SJCRH30 (cell line): ENCODE measurements at regions not wholly inside any gene's neighbourhood (a gene's known extent, or its start where the extent isn't known, plus 50 kb on each side); places are given as distances from the start of the nearest gene placed in this dataset.
A peak's percentile ranks its signal among the peaks of the same experiment; 100 is the strongest.

Experiments used
- DNase-seq, 2 experiments: peaks; one replicate each; pipeline ENCODE4 v3.0.0-alpha.2; 2015 to 2020
- H3K27ac ChIP-seq: fragments of 250-450 bp; sonication (Bioruptor Pico); 2 replicates; pipeline ENCODE4 v1.5.1; 2020; ENCODE audit warnings: mild to moderate bottlenecking, moderate library complexity
- H3K27me3 ChIP-seq: fragments of 250-450 bp; sonication (Bioruptor Pico); 2 replicates; pipeline ENCODE4 v1.5.1; 2020; ENCODE audit warnings: mild to moderate bottlenecking, moderate library complexity
- H3K36me3 ChIP-seq: fragments of 250-450 bp; sonication (Bioruptor Pico); 2 replicates; pipeline ENCODE4 v1.5.1; 2020; ENCODE audit warnings: mild to moderate bottlenecking, moderate library complexity
- H3K4me1 ChIP-seq: fragments of 250-450 bp; sonication (Bioruptor Pico); 2 replicates; pipeline ENCODE4 v1.5.1; 2020; ENCODE audit warnings: mild to moderate bottlenecking, moderate library complexity
- H3K4me3 ChIP-seq: fragments of 250-450 bp; sonication (Bioruptor Pico); 2 replicates; pipeline ENCODE4 v1.5.1; 2020; ENCODE audit warnings: mild to moderate bottlenecking, moderate library complexity
- H3K9me3 ChIP-seq: fragments of 250-450 bp; sonication (Bioruptor Pico); replicated peaks from 2 replicates; pipeline ENCODE4 v1.5.1; 2020; ENCODE audit warnings: mild to moderate bottlenecking, moderate library complexity

DNA sequence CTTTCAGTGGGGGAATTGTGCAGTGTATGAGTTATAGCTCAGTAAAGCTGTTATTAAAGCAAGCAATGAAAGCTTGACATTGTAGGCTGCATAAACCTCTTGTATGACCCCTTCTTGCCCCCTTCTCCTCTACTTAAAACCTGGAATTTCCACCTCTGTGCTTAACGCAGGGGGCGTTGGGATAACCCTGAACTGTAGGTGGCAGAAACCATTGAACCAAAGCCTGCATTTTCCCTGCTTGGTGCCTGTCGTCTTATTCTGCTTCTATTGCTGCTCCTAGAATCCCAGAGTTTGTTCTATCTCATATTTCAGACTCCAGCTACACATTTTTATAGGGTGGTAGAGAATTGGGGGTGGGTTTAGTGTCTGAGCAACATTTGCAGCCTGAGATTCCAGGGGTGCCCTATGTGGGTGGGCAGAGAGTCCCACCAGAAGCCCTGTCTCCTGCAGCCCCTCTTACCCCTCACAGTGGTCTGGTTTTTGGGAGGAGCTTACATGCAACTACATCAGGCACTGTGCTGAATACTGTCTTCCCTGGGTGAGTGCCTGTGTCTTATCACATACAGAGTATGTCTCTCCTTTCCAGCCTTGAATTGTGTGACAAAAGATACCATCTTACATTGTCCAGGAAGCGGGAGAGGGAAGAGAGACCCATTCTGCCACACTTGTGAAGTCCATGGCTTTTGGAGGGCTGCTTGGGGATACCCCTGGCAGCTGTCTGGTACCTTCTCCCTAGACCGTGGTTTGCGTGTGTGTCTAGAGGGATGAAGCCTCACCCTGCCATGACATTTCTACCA is 407.7 kb upstream of the EEF2KMT start:
- H3K4me3 ChIP-seq, result no peak overlapping the region
- H3K36me3 ChIP-seq, result no peaks in the 10 kb centered on the region
- H3K27ac ChIP-seq, result no peak overlapping the region
- H3K27me3 ChIP-seq, result no peaks in the 10 kb centered on the region
- H3K4me1 ChIP-seq, result no peaks in the 10 kb centered on the region
- no peaks in the 10 kb centered on the region for H3K9me3 ChIP-seq
- no peak for DNase-seq

- no peak overlapping the region for H3K4me3 ChIP-seq
- H3K36me3 ChIP-seq, result no peaks in the 10 kb centered on the region
- no peaks in the 10 kb centered on the region for H3K27me3 ChIP-seq
- H3K27ac ChIP-seq, result no peak overlapping the region
- no peak for DNase-seq
- H3K9me3 ChIP-seq, result no peaks in the 10 kb centered on the region
- H3K4me1 ChIP-seq, result no peaks in the 10 kb centered on the region
These were observed 406.6 kb upstream of the EEF2KMT start for GRCh38 chr16:5504064-5504781.

DNA sequence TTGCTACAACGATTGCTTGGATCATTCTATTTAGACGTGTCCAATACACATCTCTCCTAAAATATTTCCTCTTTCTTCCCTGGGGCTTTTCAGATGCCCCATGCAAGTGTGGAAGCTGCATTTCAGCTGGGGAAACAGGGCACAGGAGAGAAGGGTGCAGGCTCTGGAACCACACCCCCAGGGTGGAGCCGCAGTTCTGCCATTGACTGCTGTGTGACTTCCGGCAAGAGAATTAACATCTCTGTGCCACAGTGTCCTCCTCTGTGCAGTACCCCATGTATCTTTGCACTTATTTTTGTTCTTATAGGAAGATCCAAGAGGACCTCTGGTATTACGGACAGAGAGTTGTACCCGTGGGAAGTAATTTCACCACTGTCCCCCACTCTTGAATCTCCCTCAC is 405.3 kb upstream of the EEF2KMT start:
- no peak overlapping the region for H3K27ac ChIP-seq
- H3K9me3 ChIP-seq, result no peaks in the 10 kb centered on the region
- H3K4me3 ChIP-seq, result no peak overlapping the region
- no peaks in the 10 kb centered on the region for H3K27me3 ChIP-seq
- no peak for DNase-seq
- no peaks in the 10 kb centered on the region for H3K4me1 ChIP-seq
- H3K36me3 ChIP-seq, result no peaks in the 10 kb centered on the region

GRCh38 chr16:5502467-5502869 is 404.9 kb upstream of the EEF2KMT start:
- H3K27me3 ChIP-seq, result no peaks in the 10 kb centered on the region
- H3K36me3 ChIP-seq, result no peaks in the 10 kb centered on the region
- peak in 1 of 2 experiments; percentile 31 for DNase-seq
- H3K4me1 ChIP-seq, result no peaks in the 10 kb centered on the region
- no peak overlapping the region for H3K4me3 ChIP-seq
- H3K27ac ChIP-seq, result no peak overlapping the region
- no peaks in the 10 kb centered on the region for H3K9me3 ChIP-seq

DNA sequence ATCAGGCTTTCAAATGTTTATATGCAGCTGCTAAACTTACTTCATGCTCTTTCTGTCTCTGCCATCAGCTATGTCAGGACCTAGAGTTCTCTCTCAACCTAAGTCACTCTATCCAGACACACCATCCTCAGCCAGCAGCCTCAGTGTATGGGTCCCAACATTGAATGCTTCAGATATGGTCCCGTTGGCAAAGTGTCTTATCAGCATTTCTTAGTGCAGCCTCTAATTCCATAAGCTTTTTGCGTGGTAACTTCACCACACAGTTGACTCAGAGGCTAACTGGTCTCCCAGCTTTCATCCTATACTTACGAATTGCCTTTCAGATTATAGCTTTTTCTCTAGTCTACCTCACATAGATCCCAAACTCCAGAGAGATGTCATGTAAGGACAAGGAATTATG is 402.9 kb upstream of the EEF2KMT start:
- no peaks in the 10 kb centered on the region for H3K27me3 ChIP-seq
- no peaks in the 10 kb centered on the region for H3K4me1 ChIP-seq
- H3K4me3 ChIP-seq, result no peak overlapping the region
- H3K27ac ChIP-seq, result no peak overlapping the region
- no peaks in the 10 kb centered on the region for H3K9me3 ChIP-seq
- H3K36me3 ChIP-seq, result no peaks in the 10 kb centered on the region
- DNase-seq, result no peak

DNA sequence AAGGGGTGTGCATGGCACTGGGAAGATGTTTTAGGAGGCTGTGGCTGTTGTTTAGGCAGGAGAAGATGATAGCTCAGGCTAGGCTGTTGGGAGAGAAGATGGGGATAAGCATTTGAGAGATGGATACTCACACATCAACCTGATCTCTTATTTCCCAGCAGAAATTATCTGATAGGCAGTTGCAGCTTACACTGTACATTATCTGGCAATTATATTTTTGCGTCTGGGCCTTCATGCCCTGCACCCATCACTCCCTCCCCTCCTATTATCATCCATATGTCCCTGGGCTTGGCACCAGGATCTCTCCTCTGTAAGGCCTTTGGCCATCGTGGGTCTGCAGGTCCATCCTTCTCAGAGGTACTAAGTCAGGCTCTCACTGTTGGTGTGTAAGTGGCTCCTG is 401.0 kb upstream of the EEF2KMT start:
- H3K9me3 ChIP-seq, result no peaks in the 10 kb centered on the region
- H3K27me3 ChIP-seq, result no peaks in the 10 kb centered on the region
- DNase-seq, result no peak
- H3K36me3 ChIP-seq, result no peaks in the 10 kb centered on the region
- H3K27ac ChIP-seq, result no peak overlapping the region
- no peaks in the 10 kb centered on the region for H3K4me1 ChIP-seq
- no peak overlapping the region for H3K4me3 ChIP-seq

- Histone ChIP-seq H3K4me1 (no peaks in the 10 kb centered on the region), H3K4me3 (no peak overlapping the region), H3K27me3 (no peaks in the 10 kb centered on the region), H3K27ac (no peak overlapping the region), H3K36me3 (no peaks in the 10 kb centered on the region), H3K9me3 (no peaks in the 10 kb centered on the region)
- no peak for DNase-seq
These were observed 398.4 kb upstream of the EEF2KMT start for GRCh38 chr16:5496013-5496412.

- Histone ChIP-seq H3K27me3 (no peaks in the 10 kb centered on the region), H3K27ac (no peak overlapping the region), H3K4me1 (no peaks in the 10 kb centered on the region), H3K36me3 (no peaks in the 10 kb centered on the region), H3K9me3 (no peaks in the 10 kb centered on the region), H3K4me3 (no peak overlapping the region)
- DNase-seq, result peak; percentile 45 to 62
These were observed 392.9 kb upstream of the EEF2KMT start for GRCh38 chr16:5490499-5490898.

GRCh38 chr16:5488581-5488980 is 391.0 kb upstream of the EEF2KMT start:
- Histone ChIP-seq H3K27ac (no peak overlapping the region), H3K9me3 (no peaks in the 10 kb centered on the region), H3K36me3 (no peaks in the 10 kb centered on the region), H3K4me3 (no peak overlapping the region), H3K4me1 (no peaks in the 10 kb centered on the region), H3K27me3 (no peaks in the 10 kb centered on the region)
- no peak for DNase-seq

DNA sequence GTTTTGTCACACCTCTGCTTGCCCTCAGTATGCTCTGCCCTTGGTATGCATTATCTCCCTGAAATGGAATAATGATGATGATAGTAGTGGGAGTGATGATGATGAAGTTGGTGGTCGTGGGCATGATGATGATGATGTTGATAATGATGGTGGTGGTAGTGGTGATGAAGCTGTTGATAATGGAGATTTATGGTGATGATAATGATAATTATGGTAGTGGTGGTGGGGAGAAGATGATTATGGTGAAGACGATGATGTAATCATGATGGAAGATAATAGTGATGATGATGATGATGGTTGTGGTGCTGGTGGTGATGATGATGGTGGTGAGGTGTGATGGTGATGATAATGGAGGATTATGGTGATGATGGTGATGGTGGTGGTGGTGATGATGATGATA is 390.1 kb upstream of the EEF2KMT start:
- no peaks in the 10 kb centered on the region for H3K9me3 ChIP-seq
- H3K27ac ChIP-seq, result no peak overlapping the region
- no peak for DNase-seq
- no peak overlapping the region for H3K4me3 ChIP-seq
- H3K4me1 ChIP-seq, result no peaks in the 10 kb centered on the region
- H3K27me3 ChIP-seq, result no peaks in the 10 kb centered on the region
- H3K36me3 ChIP-seq, result no peaks in the 10 kb centered on the region

GRCh38 chr16:5482256-5482655 is 384.7 kb upstream of the EEF2KMT start:
- Histone ChIP-seq H3K4me1 (no peaks in the 10 kb centered on the region), H3K27me3 (peaks cover 3% of the 10 kb centered on the region; the same call in 1 of the 2 replicates), H3K4me3 (no peak overlapping the region)

GRCh38 chr16:5480431-5481195 is 383.0 kb upstream of the EEF2KMT start:
- no peaks in the 10 kb centered on the region for H3K36me3 ChIP-seq
- H3K4me3 ChIP-seq, result no peak overlapping the region
- peaks cover 3% of the 10 kb centered on the region; the same call in 1 of the 2 replicates for H3K27me3 ChIP-seq
- DNase-seq, result no peak
- H3K4me1 ChIP-seq, result no peaks in the 10 kb centered on the region
- H3K27ac ChIP-seq, result no peak overlapping the region
- no peaks in the 10 kb centered on the region for H3K9me3 ChIP-seq

More at GRCh38 chr16:5482256-5482655, 384.7 kb upstream of the EEF2KMT start:
- Histone ChIP-seq H3K36me3 (no peaks in the 10 kb centered on the region), H3K27ac (no peak overlapping the region), H3K9me3 (no peaks in the 10 kb centered on the region)
- DNase-seq, result no peak

- Histone ChIP-seq H3K27ac (no peak overlapping the region), H3K27me3 (peaks cover 3% of the 10 kb centered on the region; the same call in 1 of the 2 replicates), H3K36me3 (no peaks in the 10 kb centered on the region), H3K9me3 (no peaks in the 10 kb centered on the region), H3K4me3 (no peak overlapping the region), H3K4me1 (no peaks in the 10 kb centered on the region)
- no peak for DNase-seq
These were observed 382.3 kb upstream of the EEF2KMT start for GRCh38 chr16:5479926-5480325.

GRCh38 chr16:5478036-5478435 is 380.4 kb upstream of the EEF2KMT start:
- Histone ChIP-seq H3K27ac (no peak overlapping the region), H3K4me1 (no peaks in the 10 kb centered on the region), H3K4me3 (no peak overlapping the region), H3K9me3 (no peaks in the 10 kb centered on the region), H3K27me3 (peaks cover 3% of the 10 kb centered on the region; the same call in 1 of the 2 replicates), H3K36me3 (no peaks in the 10 kb centered on the region)
- DNase-seq, result no peak

DNA sequence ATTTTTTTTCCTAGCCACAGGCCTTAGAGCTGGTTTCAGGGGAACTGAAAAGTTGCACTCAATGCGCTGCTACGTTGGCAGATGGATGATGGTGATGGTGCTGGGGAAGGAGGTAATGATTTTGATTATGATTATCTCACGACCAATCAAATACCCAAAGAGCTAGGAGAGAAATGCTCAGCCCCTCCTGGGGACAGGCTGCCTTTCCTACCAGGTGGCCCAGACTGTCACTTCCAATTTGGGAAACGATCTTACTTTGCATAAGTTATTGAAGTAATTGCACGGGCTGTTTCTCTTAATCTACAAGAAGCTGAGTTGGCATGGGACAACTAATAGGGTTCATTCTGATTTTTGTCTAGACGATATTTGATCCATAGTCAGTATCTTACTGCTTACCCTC is 379.7 kb upstream of the EEF2KMT start:
- Histone ChIP-seq H3K4me1 (no peaks in the 10 kb centered on the region), H3K27ac (no peak overlapping the region), H3K27me3 (peaks cover 3% of the 10 kb centered on the region; the same call in 1 of the 2 replicates), H3K36me3 (no peaks in the 10 kb centered on the region), H3K4me3 (no peak overlapping the region), H3K9me3 (no peaks in the 10 kb centered on the region)
- DNase-seq, result no peak
